ENCODE measurements at regions not wholly inside any gene's neighbourhood (a gene's known extent, or its start where the extent isn't known, plus 50 kb on each side); places are given as distances from the start of the nearest gene placed in this dataset.

GRCh38 chr1:208809876-208810275 lies 565.7 kb upstream of the PLXNA2 start:
- Mint-ChIP-seq H3K4me3 (no peak overlapping the region), H3K27ac (no peak overlapping the region), H3K27me3 (ENCODE audit: low read depth in 3 of 3) (peaks cover 0 to 3% (median 1%) of the 10 kb centered on the region in 3 donors), H3K4me1 (no peaks in the 10 kb centered on the region), H3K36me3 (no peaks in the 10 kb centered on the region), H3K9me3 (peaks cover 0 to 5% (median 0%) of the 10 kb centered on the region in 7 donors)
- Histone ChIP-seq H3K9me3 (replicated peaks in 1 of 2; ENCODE audit: control insufficient read depth in 1 of 2, insufficient read depth in 1 of 2, low read length in 2 of 2) (no peaks in the 10 kb centered on the region), H3K36me3 (replicated peaks in 1 of 2; ENCODE audit: control insufficient read depth in 1 of 2, insufficient read depth in 2 of 2, low read length in 2 of 2) (no peaks in the 10 kb centered on the region), H3K27me3 (ENCODE audit: control insufficient read depth in 2 of 2, insufficient read depth in 2 of 2, low read length in 2 of 2) (no peaks in the 10 kb centered on the region), H3K4me1 (ENCODE audit: control insufficient read depth in 1 of 2, insufficient read depth in 2 of 2, low read length in 2 of 2) (no peaks in the 10 kb centered on the region), H3K4me2 (replicated peaks; ENCODE audit: extremely low read depth, low read length, poor library complexity, severe bottlenecking) (no peak overlapping the region), H3K79me2 (ENCODE audit: insufficient read depth, low read length) (no peaks in the 10 kb centered on the region), H4K20me1 (ENCODE audit: insufficient read depth, low read length) (no peaks in the 10 kb centered on the region), H3K9ac (ENCODE audit: insufficient read depth, low read length, poor library complexity, severe bottlenecking) (no peak overlapping the region), H2AFZ (ENCODE audit: insufficient read depth, low read depth, low read length, poor library complexity, severe bottlenecking) (no peak overlapping the region), H3K27ac (ENCODE audit: low read depth in 1 of 2, low read length in 2 of 2) (no peak overlapping the region), H3K4me3 (replicated peaks in 1 of 3; ENCODE audit: low read depth in 2 of 3, low read length in 3 of 3) (no peak overlapping the region)
- WGBS (ENCODE audit: insufficient coverage) = 100% methylated on average over 2 of the region's 3 CpGs
- no peak for TF ChIP-seq CTCF (IDR thresholded peaks at IDR 0.05)
- DNase-seq = no peak
- intact Hi-C loops (cut with micrococcal nuclease) = no loop called here

- Mint-ChIP-seq H3K27me3 (ENCODE audit: low read depth in 3 of 3) (peaks cover 0 to 11% (median 2%) of the 10 kb centered on the region in 3 donors), H3K36me3 (no peaks in the 10 kb centered on the region), H3K4me1 (no peaks in the 10 kb centered on the region), H3K9me3 (peaks cover 0 to 3% (median 0%) of the 10 kb centered on the region in 7 donors), H3K4me3 (no peak overlapping the region), H3K27ac (no peak overlapping the region)
- Histone ChIP-seq H3K27ac (ENCODE audit: low read depth in 1 of 2, low read length in 2 of 2) (no peak overlapping the region), H2AFZ (ENCODE audit: insufficient read depth, low read depth, low read length, poor library complexity, severe bottlenecking) (no peak overlapping the region), H3K79me2 (ENCODE audit: insufficient read depth, low read length) (no peaks in the 10 kb centered on the region), H3K4me2 (replicated peaks; ENCODE audit: extremely low read depth, low read length, poor library complexity, severe bottlenecking) (no peak overlapping the region), H3K4me3 (replicated peaks in 1 of 3; ENCODE audit: low read depth in 2 of 3, low read length in 3 of 3) (no peak overlapping the region), H3K9ac (ENCODE audit: insufficient read depth, low read length, poor library complexity, severe bottlenecking) (no peak overlapping the region), H4K20me1 (ENCODE audit: insufficient read depth, low read length) (no peaks in the 10 kb centered on the region), H3K4me1 (ENCODE audit: control insufficient read depth in 1 of 2, insufficient read depth in 2 of 2, low read length in 2 of 2) (no peaks in the 10 kb centered on the region), H3K9me3 (replicated peaks in 1 of 2; ENCODE audit: control insufficient read depth in 1 of 2, insufficient read depth in 1 of 2, low read length in 2 of 2) (no peaks in the 10 kb centered on the region), H3K27me3 (ENCODE audit: control insufficient read depth in 2 of 2, insufficient read depth in 2 of 2, low read length in 2 of 2) (no peaks in the 10 kb centered on the region), H3K36me3 (replicated peaks in 1 of 2; ENCODE audit: control insufficient read depth in 1 of 2, insufficient read depth in 2 of 2, low read length in 2 of 2) (no peaks in the 10 kb centered on the region)
- intact Hi-C loops (cut with micrococcal nuclease) = no loop called here
- WGBS (ENCODE audit: insufficient coverage) = 100% methylated on average over 2 of the region's 8 CpGs
- no peak for DNase-seq
- no peak for TF ChIP-seq CTCF (IDR thresholded peaks at IDR 0.05)
Observed at GRCh38 chr1:208818770-208819445, 574.7 kb upstream of the PLXNA2 start.
